Esophagus muscularis mucosa (tissue), 4 donors: ENCODE measurements at regions not wholly inside any gene's neighbourhood (a gene's known extent, or its start where the extent isn't known, plus 50 kb on each side); places are given as distances from the start of the nearest gene placed in this dataset.

Experiments used
- DNase-seq: peaks from one replicate; pipeline ENCODE4 v3.0.0-alpha.2; 2017; ENCODE audit errors: extremely low spot score
- H3K27ac ChIP-seq, 4 donors: fragments of 200-600 bp; sonication (generic); replicated peaks in 1 of 4; 1 replicate in 3 of 4; 2 replicates in 1 of 4; pipeline ENCODE4 v1.5.1; 2016 to 2019; ENCODE audit warnings: mild to moderate bottlenecking in 1 of 4
- H3K27me3 ChIP-seq, 4 donors: fragments of 200-600 bp; sonication (generic); one replicate each; pipeline versions ENCODE4 v1.5.1 to v1.6.0; 2016 to 2019
- H3K36me3 ChIP-seq, 4 donors: fragments of 200-600 bp; sonication (generic); one replicate each; pipeline ENCODE4 v1.5.1; 2016 to 2019
- H3K4me1 ChIP-seq, 4 donors: fragments of 200-600 bp; sonication (generic); one replicate each; pipeline ENCODE4 v1.5.1; 2016 to 2019
- H3K4me3 ChIP-seq, 4 donors: fragments of 200-600 bp; sonication (generic); 1 replicate in 2 of 4; 2 replicates in 2 of 4; pipeline ENCODE4 v1.5.1; 2016 to 2019; ENCODE audit warnings: mild to moderate bottlenecking in 4 of 4, moderate library complexity in 1 of 4
- H3K9me3 ChIP-seq, 4 donors: fragments of 200-600 bp; sonication (generic); 1 replicate in 3 of 4; 2 replicates in 1 of 4; pipeline ENCODE4 v1.5.1; 2016 to 2019
- EP300 ChIP-seq: sonication (generic); formaldehyde crosslinking; IDR thresholded peaks from one replicate; pipeline ENCODE4 v1.6.1; 2017; ENCODE audit warnings: antibody characterized with exemption
- POLR2A ChIP-seq: fragments of 450-650 bp; IDR thresholded peaks from one replicate; pipeline ENCODE4 v1.6.1; 2017; ENCODE audit warnings: antibody characterized with exemption, moderate library complexity, mild to moderate bottlenecking, low read depth
- POLR2AphosphoS5 ChIP-seq, 2 donors: sonication (generic); formaldehyde crosslinking; IDR thresholded peaks; one replicate each; pipeline ENCODE4 v1.6.1; 2017; ENCODE audit warnings: antibody characterized with exemption in 2 of 2
- WGBS: methylation state at CpG from one replicate; pipeline ENCODE4 v1.1.5; 2018; 5-methylcytosine and 5-hydroxymethylcytosine counted together
- intact Hi-C: fragments of 100-400 bp; cut with DNase I; formaldehyde crosslinking; loops from one replicate; pipeline ENCODE4 v1.15.1; 2023
- TF ChIP-seq, protein P1 (sequence below), 3 experiments: fragments of 200-600 bp in 2 of 3; fragments of 450-650 bp in 1 of 3; sonication (generic) in 2 of 3; IDR thresholded peaks; one replicate each; pipeline ENCODE4 v1.5.1; 2017 to 2019; ENCODE audit warnings: antibody characterized with exemption in 3 of 3, mild to moderate bottlenecking in 2 of 3, moderate library complexity in 1 of 3

DNA sequence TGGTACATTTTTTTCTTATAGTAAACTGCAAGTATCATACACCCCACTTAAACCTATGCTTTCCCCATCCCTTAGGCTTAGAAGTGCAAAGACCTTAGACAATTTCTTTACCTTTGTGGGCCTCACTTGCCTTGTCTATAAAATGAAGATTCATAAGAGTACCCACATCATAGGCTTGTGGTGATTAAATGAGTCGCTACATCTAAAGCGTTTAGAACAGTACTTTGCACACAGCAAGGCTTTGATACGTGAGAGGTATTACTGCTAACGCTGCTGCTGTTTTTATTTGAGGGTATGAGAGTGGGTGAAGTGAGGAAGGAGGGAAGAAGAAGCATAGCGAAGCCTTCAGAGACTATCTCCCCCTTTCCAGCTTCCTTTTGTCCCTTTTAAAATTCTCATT, 87.8 kb upstream of the RPS6KA3 start:
- Histone ChIP-seq H3K4me3 (no peak overlapping the region), H3K27ac (no peak overlapping the region), H3K4me1 (no peaks in the 10 kb centered on the region), H3K9me3 (no peaks in the 10 kb centered on the region), H3K27me3 (no peaks in the 10 kb centered on the region), H3K36me3 (no peaks in the 10 kb centered on the region)
- DNase-seq = no peak
- intact Hi-C loops = no loop called here
- TF ChIP-seq POLR2AphosphoS5 (IDR thresholded peaks at IDR 0.05) (no peak), EP300 (no peak), POLR2A (no peak)
- TF ChIP-seq, protein P1, sequence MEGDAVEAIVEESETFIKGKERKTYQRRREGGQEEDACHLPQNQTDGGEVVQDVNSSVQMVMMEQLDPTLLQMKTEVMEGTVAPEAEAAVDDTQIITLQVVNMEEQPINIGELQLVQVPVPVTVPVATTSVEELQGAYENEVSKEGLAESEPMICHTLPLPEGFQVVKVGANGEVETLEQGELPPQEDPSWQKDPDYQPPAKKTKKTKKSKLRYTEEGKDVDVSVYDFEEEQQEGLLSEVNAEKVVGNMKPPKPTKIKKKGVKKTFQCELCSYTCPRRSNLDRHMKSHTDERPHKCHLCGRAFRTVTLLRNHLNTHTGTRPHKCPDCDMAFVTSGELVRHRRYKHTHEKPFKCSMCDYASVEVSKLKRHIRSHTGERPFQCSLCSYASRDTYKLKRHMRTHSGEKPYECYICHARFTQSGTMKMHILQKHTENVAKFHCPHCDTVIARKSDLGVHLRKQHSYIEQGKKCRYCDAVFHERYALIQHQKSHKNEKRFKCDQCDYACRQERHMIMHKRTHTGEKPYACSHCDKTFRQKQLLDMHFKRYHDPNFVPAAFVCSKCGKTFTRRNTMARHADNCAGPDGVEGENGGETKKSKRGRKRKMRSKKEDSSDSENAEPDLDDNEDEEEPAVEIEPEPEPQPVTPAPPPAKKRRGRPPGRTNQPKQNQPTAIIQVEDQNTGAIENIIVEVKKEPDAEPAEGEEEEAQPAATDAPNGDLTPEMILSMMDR (IDR thresholded peaks at IDR 0.05) = no peak
- WGBS = 68% methylated on average over 5 of the region's 5 CpGs

DNA sequence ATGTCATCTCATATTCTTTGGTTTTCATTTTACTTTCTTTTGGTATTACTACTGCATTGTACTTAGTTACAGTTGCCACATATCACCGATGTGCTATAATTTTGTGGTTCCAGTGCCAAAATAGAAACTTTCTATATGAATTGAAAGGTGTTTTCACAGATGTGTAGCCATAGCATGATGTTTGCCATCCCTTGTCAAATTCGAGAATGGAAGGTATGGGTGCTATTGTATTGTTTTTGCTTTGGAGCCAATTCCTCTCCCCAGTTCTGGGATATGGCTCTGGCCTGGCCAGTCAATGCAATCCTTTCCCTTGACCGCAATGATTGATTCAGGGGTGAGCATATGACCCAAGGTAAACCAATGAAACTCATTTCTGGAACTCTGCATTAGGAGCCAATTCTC, 86.2 kb upstream of the RPS6KA3 start:
- no peak overlapping the region for H3K27ac ChIP-seq
- H3K27me3 ChIP-seq = no peaks in the 10 kb centered on the region
- intact Hi-C loops = no loop called here
- no peaks in the 10 kb centered on the region for H3K4me1 ChIP-seq
- TF ChIP-seq POLR2AphosphoS5 (IDR thresholded peaks at IDR 0.05) (no peak), EP300 (no peak), POLR2A (no peak)
- TF ChIP-seq, protein P1 (IDR thresholded peaks at IDR 0.05) = no peak
- no peak overlapping the region for H3K4me3 ChIP-seq
- no peaks in the 10 kb centered on the region for H3K36me3 ChIP-seq
- no peak for DNase-seq
- 80% methylated on average over 3 of the region's 3 CpGs for WGBS
- H3K9me3 ChIP-seq = no peaks in the 10 kb centered on the region

DNA sequence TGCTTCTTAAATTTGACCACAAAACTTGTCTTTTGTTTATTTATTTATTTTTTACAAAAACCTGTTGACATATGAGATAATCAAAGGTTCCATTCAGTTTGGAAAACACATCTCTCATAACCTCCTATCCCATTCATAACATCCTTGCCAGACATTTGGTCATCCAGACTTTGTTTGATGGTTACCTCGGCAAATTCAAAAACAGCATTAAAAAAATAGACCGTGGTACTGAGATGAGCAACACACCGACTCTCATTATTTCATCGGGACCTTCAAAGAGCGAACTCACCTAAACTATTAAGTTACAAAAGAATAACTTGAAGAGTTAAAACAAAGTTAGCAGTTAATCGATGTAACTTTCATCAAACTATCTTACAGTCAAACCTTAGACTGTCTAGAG, 85.8 kb upstream of the RPS6KA3 start:
- no peaks in the 10 kb centered on the region for H3K27me3 ChIP-seq
- H3K4me1 ChIP-seq = no peaks in the 10 kb centered on the region
- WGBS = 83% methylated on average over 6 of the region's 6 CpGs
- TF ChIP-seq, protein P1 (IDR thresholded peaks at IDR 0.05) = no peak
- TF ChIP-seq POLR2A (no peak), POLR2AphosphoS5 (IDR thresholded peaks at IDR 0.05) (no peak), EP300 (no peak)
- no peaks in the 10 kb centered on the region for H3K9me3 ChIP-seq
- intact Hi-C loops = no loop called here
- no peak for DNase-seq
- no peaks in the 10 kb centered on the region for H3K36me3 ChIP-seq
- H3K27ac ChIP-seq = no peak overlapping the region
- no peak overlapping the region for H3K4me3 ChIP-seq

DNA sequence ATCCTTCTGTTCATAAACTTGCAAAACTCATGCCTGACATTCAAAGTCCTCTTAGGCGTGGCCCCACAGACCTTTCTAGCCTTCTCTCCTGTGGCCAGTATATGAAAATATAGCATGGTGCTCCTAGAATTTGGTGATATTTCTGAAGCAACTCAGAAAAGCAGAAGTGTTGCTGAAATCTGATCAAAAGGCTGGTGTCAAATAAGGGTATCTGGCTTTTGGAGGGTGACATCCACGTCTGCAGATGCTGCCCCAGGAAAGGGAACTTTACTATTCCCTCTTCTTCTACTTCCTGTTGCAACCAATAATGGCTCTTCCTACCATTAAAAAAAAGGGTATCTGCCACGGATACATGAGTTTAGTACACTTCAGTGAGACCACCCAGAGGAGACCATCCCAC, 83.9 kb upstream of the RPS6KA3 start:
- Histone ChIP-seq H3K27ac (no peak overlapping the region), H3K27me3 (no peaks in the 10 kb centered on the region), H3K9me3 (no peaks in the 10 kb centered on the region), H3K4me3 (no peak overlapping the region), H3K36me3 (no peaks in the 10 kb centered on the region), H3K4me1 (no peaks in the 10 kb centered on the region)
- TF ChIP-seq POLR2AphosphoS5 (IDR thresholded peaks at IDR 0.05) = no peak
- no peak for TF ChIP-seq POLR2A
- no peak for TF ChIP-seq EP300
- TF ChIP-seq, protein P1 (IDR thresholded peaks at IDR 0.05) = no peak
- WGBS = 46% methylated on average over 3 of the region's 3 CpGs
- DNase-seq = no peak
- intact Hi-C loops = no loop called here

DNA sequence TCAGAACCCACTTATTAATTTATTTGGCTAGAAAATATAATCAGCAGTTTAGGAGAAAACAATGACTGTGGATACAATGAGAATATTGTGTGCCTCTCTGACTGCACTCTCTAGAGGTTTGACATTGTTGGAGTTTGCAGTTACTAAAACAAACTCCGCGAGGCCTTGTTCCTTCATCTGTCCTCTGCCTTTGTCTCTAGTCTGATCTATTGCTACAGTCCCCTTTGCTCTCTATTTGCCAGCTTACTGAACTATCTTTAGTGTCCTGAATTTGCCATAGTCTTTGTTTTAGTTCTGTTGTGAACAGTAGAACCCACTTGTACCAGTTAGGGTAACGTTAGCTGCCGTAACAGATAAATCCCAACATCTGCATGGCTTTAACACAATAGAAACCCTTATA, 81.4 kb upstream of the RPS6KA3 start:
- 81% methylated on average over 4 of the region's 4 CpGs for WGBS

More for the DNA sequence above, 81.4 kb upstream of the RPS6KA3 start:
- TF ChIP-seq EP300 = no peak
- TF ChIP-seq POLR2AphosphoS5 (IDR thresholded peaks at IDR 0.05) = no peak
- TF ChIP-seq, protein P1 (IDR thresholded peaks at IDR 0.05) = no peak
- no peak for TF ChIP-seq POLR2A
- Histone ChIP-seq H3K4me1 (no peaks in the 10 kb centered on the region), H3K27ac (no peak overlapping the region), H3K9me3 (peaks cover 0 to 5% (median 0%) of the 10 kb centered on the region in 4 donors), H3K27me3 (no peaks in the 10 kb centered on the region), H3K4me3 (no peak overlapping the region), H3K36me3 (no peaks in the 10 kb centered on the region)
- DNase-seq = no peak
- intact Hi-C loops = no loop called here
